HG03025 (cell line): ENCODE measurements at regions not wholly inside any gene's neighbourhood (a gene's known extent, or its start where the extent isn't known, plus 50 kb on each side); places are given as distances from the start of the nearest gene placed in this dataset.
"Not testable (repeated sequence)": the region's sequence is repeated elsewhere in the genome, so short reads cannot be mapped to it uniquely, and the experiment has no call there.

ENCODE experiments used
- ATAC-seq: cut with Tn5 transposase; IDR thresholded peaks from one replicate; pipeline ENCODE4 v1.9.1; 2021; ENCODE audit warnings: mild to moderate bottlenecking, moderate library complexity; ENCODE audit not compliant: unreplicated experiment, low FRiP score

- ATAC-seq, result no peak
Observed at GRCh38 chr10:21368728-21369425, 156.6 kb downstream of the SKIDA1 start.

- ATAC-seq, result peak; percentile 52
Observed at GRCh38 chr10:21368022-21368582, 157.4 kb downstream of the SKIDA1 start.

- ATAC-seq, result not testable (repeated sequence)
Observed at GRCh38 chr10:21366108-21366507, 159.4 kb downstream of the SKIDA1 start.

GRCh38 chr10:21364196-21365114 is 161.0 kb downstream of the SKIDA1 start:
- ATAC-seq, result no peak

- no peak for ATAC-seq
Observed at GRCh38 chr10:21363731-21364104, 161.8 kb downstream of the SKIDA1 start.

- ATAC-seq, result no peak
Observed at GRCh38 chr10:21363092-21363730, 162.3 kb downstream of the SKIDA1 start.

GRCh38 chr10:21359202-21359601 is 166.3 kb downstream of the SKIDA1 start:
- ATAC-seq, result no peak

GRCh38 chr10:21355591-21356011 is 169.9 kb downstream of the SKIDA1 start:
- no peak for ATAC-seq

- ATAC-seq, result no peak
Observed at GRCh38 chr10:21352886-21353285, 172.6 kb downstream of the SKIDA1 start.

- ATAC-seq, result not testable (repeated sequence)
Observed at GRCh38 chr10:21351594-21351993, 173.9 kb downstream of the SKIDA1 start.

- no peak for ATAC-seq
Observed at GRCh38 chr10:21349912-21350286, 175.6 kb downstream of the SKIDA1 start.

- ATAC-seq, result no peak
Observed at GRCh38 chr10:21347785-21348170, 177.7 kb downstream of the SKIDA1 start.

GRCh38 chr10:21347043-21347784 is 178.3 kb downstream of the SKIDA1 start:
- no peak for ATAC-seq

- no peak for ATAC-seq
Observed at GRCh38 chr10:21343087-21343486, 182.4 kb downstream of the SKIDA1 start.

GRCh38 chr10:21342499-21342898 is 183.0 kb downstream of the SKIDA1 start:
- not testable (repeated sequence) for ATAC-seq

- ATAC-seq, result no peak
Observed at GRCh38 chr10:21340331-21340730, 185.2 kb downstream of the SKIDA1 start.

GRCh38 chr10:21337171-21337792 is 188.2 kb downstream of the SKIDA1 start:
- no peak for ATAC-seq

GRCh38 chr10:21336476-21337170 is 188.9 kb downstream of the SKIDA1 start:
- ATAC-seq, result no peak
